ENCODE measurements at regions not wholly inside any gene's neighbourhood (a gene's known extent, or its start where the extent isn't known, plus 50 kb on each side); places are given as distances from the start of the nearest gene placed in this dataset.

DNA sequence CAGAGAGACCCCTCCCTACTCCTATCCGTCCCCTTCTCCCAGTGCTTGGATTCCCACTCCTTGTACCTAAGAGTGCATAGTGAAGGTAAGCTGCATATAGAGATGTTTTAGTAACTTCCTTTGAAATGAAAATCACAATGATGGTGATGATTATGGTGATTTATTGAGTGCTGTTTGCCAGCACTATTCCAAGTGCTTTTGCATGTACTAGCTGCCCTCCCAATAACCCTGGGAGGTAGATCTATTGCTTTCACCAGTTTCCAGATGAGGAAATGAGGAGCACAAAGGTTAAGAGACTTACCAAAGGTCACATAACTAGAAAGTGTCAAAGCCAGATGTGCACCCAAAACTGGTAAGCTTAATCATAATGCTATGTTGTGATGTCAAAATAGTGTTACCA, 80.4 kb upstream of the NEUROD6 start:
- no peak for TF ChIP-seq EZH2phosphoT487 (IDR thresholded peaks at IDR 0.05; ENCODE audit: borderline replicate concordance)
- TF ChIP-seq, protein P1, sequence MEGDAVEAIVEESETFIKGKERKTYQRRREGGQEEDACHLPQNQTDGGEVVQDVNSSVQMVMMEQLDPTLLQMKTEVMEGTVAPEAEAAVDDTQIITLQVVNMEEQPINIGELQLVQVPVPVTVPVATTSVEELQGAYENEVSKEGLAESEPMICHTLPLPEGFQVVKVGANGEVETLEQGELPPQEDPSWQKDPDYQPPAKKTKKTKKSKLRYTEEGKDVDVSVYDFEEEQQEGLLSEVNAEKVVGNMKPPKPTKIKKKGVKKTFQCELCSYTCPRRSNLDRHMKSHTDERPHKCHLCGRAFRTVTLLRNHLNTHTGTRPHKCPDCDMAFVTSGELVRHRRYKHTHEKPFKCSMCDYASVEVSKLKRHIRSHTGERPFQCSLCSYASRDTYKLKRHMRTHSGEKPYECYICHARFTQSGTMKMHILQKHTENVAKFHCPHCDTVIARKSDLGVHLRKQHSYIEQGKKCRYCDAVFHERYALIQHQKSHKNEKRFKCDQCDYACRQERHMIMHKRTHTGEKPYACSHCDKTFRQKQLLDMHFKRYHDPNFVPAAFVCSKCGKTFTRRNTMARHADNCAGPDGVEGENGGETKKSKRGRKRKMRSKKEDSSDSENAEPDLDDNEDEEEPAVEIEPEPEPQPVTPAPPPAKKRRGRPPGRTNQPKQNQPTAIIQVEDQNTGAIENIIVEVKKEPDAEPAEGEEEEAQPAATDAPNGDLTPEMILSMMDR (conservative IDR thresholded peaks at IDR 0.05; ENCODE audit: low read length) = no peak

Measured in Loucy (cell line).